ENCODE measurements at regions not wholly inside any gene's neighbourhood (a gene's known extent, or its start where the extent isn't known, plus 50 kb on each side); places are given as distances from the start of the nearest gene placed in this dataset.

DNA sequence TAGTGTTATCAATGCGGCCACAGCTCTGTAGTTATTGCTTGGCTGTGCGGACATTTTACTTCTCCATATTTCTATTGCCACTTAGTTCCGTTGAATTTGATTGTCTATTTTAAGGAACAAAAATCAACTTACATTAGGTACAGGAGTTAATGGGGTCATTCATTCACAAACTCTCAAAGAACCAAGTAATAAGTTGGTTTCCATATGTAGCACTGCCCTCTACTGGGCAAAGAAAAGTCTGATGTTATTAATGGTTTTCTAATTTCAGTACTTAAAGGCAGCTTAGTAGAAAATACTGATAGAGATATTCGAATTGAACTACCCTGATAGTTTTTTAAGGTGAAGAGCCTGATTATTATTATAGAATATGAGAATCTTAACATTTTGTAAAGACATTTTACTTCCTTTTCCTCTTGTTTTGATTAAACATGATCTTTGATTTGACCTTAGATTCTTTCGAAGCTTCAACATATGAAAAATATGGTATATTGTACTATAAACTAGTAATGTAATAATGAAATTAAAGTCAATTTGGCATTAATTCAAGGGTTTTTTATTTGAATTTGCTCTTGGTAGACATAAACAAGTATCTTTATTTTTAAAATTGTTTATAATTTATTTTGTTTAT lies 119.5 kb upstream of the CTNND2 start:
- Histone ChIP-seq H3K9me3 (peaks cover 0 to 12% (median 0%) of the 10 kb centered on the region in 3 donors), H3K4me1 (peaks cover 11% of the 10 kb centered on the region), H3K4me3 (no peak overlapping the region), H3K27me3 (no peaks in the 10 kb centered on the region), H3K27ac (no peak overlapping the region), H3K36me3 (replicated peaks in 1 of 2; ENCODE audit: insufficient read depth in 1 of 2, low read depth in 2 of 2) (no peaks in the 10 kb centered on the region)
- TF ChIP-seq, protein P1, sequence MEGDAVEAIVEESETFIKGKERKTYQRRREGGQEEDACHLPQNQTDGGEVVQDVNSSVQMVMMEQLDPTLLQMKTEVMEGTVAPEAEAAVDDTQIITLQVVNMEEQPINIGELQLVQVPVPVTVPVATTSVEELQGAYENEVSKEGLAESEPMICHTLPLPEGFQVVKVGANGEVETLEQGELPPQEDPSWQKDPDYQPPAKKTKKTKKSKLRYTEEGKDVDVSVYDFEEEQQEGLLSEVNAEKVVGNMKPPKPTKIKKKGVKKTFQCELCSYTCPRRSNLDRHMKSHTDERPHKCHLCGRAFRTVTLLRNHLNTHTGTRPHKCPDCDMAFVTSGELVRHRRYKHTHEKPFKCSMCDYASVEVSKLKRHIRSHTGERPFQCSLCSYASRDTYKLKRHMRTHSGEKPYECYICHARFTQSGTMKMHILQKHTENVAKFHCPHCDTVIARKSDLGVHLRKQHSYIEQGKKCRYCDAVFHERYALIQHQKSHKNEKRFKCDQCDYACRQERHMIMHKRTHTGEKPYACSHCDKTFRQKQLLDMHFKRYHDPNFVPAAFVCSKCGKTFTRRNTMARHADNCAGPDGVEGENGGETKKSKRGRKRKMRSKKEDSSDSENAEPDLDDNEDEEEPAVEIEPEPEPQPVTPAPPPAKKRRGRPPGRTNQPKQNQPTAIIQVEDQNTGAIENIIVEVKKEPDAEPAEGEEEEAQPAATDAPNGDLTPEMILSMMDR (IDR thresholded peaks at IDR 0.05): peak; percentile 20 to 74 (median 62)
- no peak for TF ChIP-seq POLR2A (IDR thresholded peaks at IDR 0.05)
- DNase-seq (peak in 2 of 4 donors; percentile 7 to 25), ATAC-seq (peak; percentile 59)
- WGBS, 2 donors: 41 to 45% methylated on average over 5 of the region's 5 CpGs
- intact Hi-C loops (cut with DNase I): no loop called here

DNA sequence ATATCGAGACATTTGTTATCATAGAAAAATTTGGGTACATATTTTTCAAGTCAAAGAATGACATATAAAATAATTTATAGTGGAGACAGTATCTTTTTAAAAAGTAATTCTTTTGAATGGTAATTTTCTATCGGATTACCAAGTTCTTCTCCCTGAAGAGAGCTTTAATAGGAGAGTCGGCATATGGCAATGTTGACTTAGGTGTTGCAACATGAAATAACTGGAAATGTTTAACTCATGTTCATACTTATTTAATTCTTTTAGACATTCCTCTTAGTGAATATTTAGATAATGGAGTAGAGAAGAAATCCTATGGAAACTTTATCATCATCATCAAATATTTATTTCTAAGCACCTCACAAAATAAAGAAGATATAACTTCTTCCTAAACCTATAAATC lies 118.2 kb upstream of the CTNND2 start:
- Histone ChIP-seq H3K4me1 (peaks cover 11% of the 10 kb centered on the region), H3K9me3 (peaks cover 0 to 7% (median 0%) of the 10 kb centered on the region in 3 donors), H3K27me3 (no peaks in the 10 kb centered on the region), H3K27ac (no peak overlapping the region), H3K4me3 (no peak overlapping the region), H3K36me3 (replicated peaks in 1 of 2; ENCODE audit: insufficient read depth in 1 of 2, low read depth in 2 of 2) (no peaks in the 10 kb centered on the region)
- intact Hi-C loops (cut with DNase I): no loop called here
- WGBS, 2 donors: 12 to 22% methylated on average over 3 of the region's 3 CpGs
- TF ChIP-seq, protein P1 (IDR thresholded peaks at IDR 0.05): no peak
- TF ChIP-seq POLR2A (IDR thresholded peaks at IDR 0.05): no peak
- ATAC-seq (no peak), DNase-seq (no peak)

DNA sequence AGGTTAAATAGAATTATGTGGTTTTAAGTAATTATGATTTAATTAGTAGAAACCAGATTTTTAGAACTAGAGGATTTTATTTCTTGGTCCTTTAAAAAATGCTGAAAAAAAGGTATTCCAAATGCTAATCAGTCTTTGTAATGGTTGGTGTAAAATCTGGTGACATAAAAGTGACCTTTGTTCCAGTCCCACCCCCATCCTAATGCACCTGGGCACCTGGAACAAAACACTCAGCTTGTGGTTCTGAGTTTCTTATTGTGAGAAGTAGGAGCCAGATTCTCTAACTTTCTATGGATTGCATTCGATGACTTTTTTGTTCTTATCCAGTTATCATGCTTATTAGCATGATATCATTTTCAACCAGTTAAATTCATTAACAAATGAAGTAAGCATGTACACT lies 115.1 kb upstream of the CTNND2 start:
- no peaks in the 10 kb centered on the region for H3K36me3 ChIP-seq (replicated peaks in 1 of 2; ENCODE audit: insufficient read depth in 1 of 2, low read depth in 2 of 2)
- no peak overlapping the region for H3K4me3 ChIP-seq
- intact Hi-C loops (cut with DNase I): no loop called here
- no peaks in the 10 kb centered on the region for H3K27me3 ChIP-seq
- WGBS, 2 donors: 31 to 53% methylated on average over 1 of the region's 1 CpG
- H3K9me3 ChIP-seq: no peaks in the 10 kb centered on the region
- TF ChIP-seq POLR2A (IDR thresholded peaks at IDR 0.05): no peak
- TF ChIP-seq, protein P1 (IDR thresholded peaks at IDR 0.05): no peak
- peak in 2 of 4 donors; percentile 11 to 54 for DNase-seq
- peak; percentile 77 for ATAC-seq
- peaks cover 11% of the 10 kb centered on the region for H3K4me1 ChIP-seq
- H3K27ac ChIP-seq: peak overlapping the region in 1 of 4 donors; percentile 25

DNA sequence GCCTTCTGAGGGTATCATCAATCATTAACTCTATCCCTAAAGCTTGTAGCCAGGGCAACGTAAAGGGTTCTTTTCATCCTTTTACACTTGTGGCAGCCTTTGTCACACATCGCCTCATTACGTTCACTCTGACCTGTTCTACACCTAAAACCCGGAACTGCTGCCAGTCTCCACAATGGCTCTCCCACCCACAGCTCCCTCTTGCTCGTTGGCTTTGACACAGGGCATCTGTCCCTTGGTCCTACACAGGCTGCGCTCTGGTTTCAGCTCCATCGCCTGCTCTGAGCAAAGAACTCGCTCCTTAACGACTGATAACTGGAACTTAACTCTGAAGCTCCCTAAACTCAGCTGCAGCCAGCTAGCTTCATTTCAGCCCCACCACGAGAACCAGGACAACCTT lies 112.8 kb upstream of the CTNND2 start:
- intact Hi-C loops (cut with DNase I): no loop called here
- H3K36me3 ChIP-seq (replicated peaks in 1 of 2; ENCODE audit: insufficient read depth in 1 of 2, low read depth in 2 of 2): no peaks in the 10 kb centered on the region
- no peak overlapping the region for H3K27ac ChIP-seq
- no peaks in the 10 kb centered on the region for H3K9me3 ChIP-seq
- ATAC-seq (no peak), DNase-seq (no peak)
- 74% methylated on average over 10 of the region's 10 CpGs for WGBS, 2 donors
- H3K27me3 ChIP-seq: no peaks in the 10 kb centered on the region
- H3K4me1 ChIP-seq: peaks cover 11% of the 10 kb centered on the region
- H3K4me3 ChIP-seq: no peak overlapping the region
- TF ChIP-seq, protein P1 (IDR thresholded peaks at IDR 0.05): no peak
- TF ChIP-seq POLR2A (IDR thresholded peaks at IDR 0.05): no peak

DNA sequence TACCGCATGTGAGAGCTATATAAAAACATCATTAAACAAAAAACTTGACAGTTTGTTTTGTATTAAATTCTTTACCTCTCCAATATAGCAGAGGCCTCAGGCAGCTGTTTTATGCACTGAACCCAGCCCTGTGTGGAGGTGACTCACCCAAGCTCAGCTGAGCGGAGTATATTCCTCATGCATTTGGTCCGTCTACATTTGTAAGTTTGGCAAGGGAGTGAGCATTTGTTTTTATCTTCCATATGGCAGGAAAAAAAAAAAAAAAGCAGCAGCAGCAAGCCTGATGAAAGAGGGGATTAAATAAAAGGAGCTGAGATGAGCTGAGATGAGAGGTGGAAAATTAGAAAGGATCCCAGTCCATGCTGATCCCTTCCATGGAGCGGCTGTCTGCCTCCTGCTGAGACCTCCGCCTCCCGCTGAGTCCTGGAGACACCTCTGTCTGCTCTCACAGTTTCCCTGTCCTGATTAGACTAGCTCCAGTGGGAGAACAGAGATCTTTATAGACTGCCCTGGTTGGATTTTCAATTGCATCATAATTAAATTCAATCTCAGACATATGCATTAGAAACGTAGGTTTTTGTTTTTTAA lies 112.0 kb upstream of the CTNND2 start:
- no peaks in the 10 kb centered on the region for H3K27me3 ChIP-seq
- no peak for DNase-seq
- H3K4me3 ChIP-seq: no peak overlapping the region
- no peaks in the 10 kb centered on the region for H3K36me3 ChIP-seq (replicated peaks in 1 of 2; ENCODE audit: insufficient read depth in 1 of 2, low read depth in 2 of 2)
- intact Hi-C loops (cut with DNase I): no loop called here
- ATAC-seq: no peak
- no peak for TF ChIP-seq POLR2A (IDR thresholded peaks at IDR 0.05)
- TF ChIP-seq, protein P1 (IDR thresholded peaks at IDR 0.05): no peak
- no peak overlapping the region for H3K27ac ChIP-seq
- peaks cover 11% of the 10 kb centered on the region for H3K4me1 ChIP-seq
- 70 to 75% methylated on average over 7 of the region's 7 CpGs for WGBS, 2 donors
- H3K9me3 ChIP-seq: no peaks in the 10 kb centered on the region

Measured in body of pancreas (tissue), 4 donors.